HG03460 (cell line): ENCODE measurements at regions not wholly inside any gene's neighbourhood (a gene's known extent, or its start where the extent isn't known, plus 50 kb on each side); places are given as distances from the start of the nearest gene placed in this dataset.
"Not testable (repeated sequence)": the region's sequence is repeated elsewhere in the genome, so short reads cannot be mapped to it uniquely, and the experiment has no call there.

Experiments
- ATAC-seq: cut with Tn5 transposase; IDR thresholded peaks from one replicate; pipeline ENCODE4 v1.9.1; 2021; ENCODE audit not compliant: unreplicated experiment

DNA sequence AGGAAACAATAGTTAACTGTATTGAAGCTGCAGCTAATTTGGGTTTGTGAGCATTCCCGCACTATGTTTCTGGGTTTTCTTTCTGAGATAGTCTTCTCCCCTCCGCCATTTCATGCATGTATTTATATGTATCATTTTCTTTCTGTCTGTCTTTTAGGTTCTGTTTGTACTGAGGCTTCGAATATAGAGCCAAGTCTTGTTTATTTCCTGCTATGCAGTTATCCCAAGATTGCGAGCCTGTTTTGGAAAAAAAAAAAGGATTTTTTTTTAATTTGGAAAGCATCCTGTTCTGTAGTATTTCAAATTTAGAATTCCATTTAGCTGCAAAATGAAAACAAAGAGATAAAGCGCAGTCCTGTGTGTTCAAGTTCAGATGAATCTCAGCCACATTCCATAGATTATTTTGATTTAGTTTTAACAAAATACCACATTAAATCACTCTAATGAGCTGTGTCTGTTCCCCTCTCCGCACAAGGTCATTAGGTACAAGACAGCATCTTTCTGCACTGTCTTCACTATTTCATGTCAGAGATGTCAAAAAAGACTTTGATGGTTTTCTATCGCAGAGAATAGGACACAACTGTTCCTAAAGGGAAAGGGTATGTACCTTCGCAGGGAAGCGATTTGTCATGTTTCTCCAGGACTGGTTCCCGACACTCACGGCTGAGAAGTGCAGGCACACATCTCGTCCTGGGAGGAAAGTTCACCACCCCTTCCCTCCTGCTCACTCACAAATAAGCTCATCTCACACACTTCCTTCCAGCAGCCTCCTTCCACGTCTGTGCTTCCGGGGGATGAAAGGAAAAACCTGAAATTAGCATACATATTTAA lies 443.4 kb downstream of the ZNF516 start:
- no peak for ATAC-seq

DNA sequence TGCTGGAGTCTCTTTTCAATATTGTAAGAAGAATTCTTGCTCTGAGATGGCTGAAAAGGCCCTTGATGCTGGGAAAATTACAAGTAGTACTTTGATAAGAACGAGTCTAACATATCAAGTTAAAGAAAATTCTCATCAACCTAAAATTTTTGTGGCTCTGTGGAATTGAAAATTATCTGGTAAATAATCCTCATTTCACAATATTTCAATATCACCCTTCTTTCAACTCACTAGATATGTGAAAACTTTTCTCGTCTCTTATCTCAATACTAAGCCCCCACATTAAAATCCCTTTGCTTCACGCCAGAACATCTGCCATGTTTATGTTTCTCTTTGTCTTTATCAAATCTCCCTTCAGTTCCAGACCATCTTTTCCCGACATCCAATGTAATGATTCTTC lies 448.8 kb downstream of the ZNF516 start:
- ATAC-seq: no peak

DNA sequence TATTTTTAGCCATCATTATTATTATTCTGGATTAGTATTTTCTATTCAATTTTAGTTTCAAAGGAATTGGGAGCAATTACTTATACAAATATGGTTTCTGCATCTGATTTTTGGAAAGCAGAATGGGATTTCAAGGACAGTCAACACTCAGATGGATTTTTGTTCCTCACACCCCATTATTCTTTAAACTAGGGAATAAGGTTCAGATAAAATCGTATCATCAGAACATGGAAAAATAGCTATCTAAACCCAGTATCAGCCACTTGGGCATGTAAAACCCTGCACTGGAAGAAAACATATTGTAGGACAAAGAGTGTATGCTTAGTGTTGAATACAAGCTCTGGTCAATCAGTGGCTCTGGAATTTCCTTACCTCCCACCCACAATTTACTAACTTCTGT lies 452.5 kb downstream of the ZNF516 start:
- ATAC-seq: no peak

DNA sequence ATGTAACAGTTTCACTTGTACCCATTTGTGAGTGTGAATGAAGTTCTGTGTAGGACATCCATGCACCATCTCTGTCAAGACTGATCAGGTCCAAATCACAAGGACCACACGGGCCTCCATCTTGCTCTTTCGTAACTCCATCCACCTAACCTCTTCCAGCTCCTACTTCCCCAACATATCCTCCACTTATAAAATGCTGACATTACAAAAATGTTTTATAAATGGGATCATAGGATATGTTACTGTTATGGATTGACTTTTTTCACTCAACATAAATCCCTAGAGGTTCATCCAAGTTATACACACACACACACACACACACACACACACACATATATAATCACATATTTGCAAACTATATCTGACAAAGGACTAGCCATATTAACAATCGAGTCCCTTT lies 476.8 kb downstream of the ZNF516 start:
- ATAC-seq: no peak

DNA sequence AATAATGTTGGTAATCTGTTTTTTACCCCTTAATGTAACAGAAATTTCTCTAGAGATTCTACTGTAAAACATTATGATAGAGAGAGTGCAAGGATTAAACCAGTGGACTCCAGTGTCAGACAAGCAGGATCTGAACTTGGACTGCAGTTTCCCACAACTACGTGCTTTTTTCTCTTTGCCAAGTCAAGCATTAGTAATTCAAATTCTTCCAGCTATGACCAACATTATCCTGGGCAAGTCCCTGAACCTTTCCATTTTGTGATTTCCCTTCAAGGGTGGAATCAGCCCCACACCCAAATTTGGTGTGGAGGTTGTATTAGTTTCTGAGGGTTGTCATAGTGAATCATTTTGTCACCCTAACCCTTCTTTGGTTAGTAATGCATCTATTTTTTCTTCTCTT lies 482.0 kb downstream of the ZNF516 start:
- ATAC-seq: no peak

DNA sequence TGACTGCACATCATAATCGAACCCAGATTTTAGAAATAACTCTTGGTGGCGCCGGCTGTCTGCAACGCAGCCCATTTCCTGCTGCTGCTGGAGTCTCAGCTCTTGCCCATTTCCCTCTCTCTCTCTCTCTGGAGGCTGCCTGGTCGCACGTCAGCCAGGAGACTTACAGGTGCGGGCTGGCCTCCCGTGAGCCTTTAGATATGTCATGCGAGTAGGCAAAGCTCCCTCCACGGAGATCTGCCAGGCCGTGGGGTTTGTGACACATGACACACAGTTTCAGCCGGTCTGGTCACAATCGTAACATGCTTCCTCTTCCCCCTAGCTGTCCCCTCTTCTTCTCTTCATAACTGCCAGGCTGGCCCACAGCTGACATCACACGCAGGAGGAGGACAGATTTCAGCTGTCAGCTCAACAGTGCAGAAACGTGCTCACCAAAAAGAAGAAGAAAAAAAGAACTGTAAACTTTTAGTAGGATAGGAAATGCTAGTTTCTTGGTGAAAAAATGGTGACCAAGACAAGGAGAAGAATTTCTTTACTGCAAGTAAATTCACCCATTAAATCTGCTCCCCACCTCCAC lies 489.3 kb downstream of the ZNF516 start:
- no peak for ATAC-seq

DNA sequence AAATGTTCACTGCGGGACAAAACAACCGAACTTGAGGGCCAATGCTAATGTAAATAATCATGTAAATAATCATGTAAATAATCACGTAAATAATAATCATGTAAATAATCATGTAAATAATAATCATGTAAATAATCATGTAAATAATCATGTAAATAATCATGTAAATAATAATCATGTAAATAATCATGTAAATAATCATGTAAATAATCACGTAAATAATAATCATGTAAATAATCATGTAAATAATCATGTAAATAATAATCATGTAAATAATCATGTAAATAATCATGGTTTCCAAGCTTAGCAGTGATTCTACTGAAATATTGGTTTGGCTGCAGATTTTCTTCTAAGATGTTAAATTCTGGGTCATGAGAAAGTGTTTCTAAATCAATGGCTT lies 507.1 kb downstream of the ZNF516 start:
- not testable (repeated sequence) for ATAC-seq

DNA sequence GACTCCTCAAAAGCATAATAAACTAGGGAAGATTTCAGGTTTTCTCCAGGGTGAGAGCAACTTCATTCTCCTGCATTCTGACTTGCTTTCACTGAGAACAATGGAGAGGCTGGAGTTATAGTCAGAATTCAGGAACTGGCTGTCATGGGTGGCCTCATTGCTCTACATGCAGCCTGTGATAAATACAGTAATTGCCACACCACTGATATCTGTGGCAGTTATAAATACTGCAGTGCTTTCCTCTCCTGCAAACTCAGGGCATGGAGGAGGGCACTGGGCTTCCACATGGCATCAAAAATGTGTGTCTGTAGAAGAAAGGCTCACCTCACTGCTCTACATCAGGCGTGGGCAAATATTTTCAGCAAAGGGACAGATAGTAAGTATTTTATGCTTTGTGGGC lies 510.2 kb downstream of the ZNF516 start:
- no peak for ATAC-seq

DNA sequence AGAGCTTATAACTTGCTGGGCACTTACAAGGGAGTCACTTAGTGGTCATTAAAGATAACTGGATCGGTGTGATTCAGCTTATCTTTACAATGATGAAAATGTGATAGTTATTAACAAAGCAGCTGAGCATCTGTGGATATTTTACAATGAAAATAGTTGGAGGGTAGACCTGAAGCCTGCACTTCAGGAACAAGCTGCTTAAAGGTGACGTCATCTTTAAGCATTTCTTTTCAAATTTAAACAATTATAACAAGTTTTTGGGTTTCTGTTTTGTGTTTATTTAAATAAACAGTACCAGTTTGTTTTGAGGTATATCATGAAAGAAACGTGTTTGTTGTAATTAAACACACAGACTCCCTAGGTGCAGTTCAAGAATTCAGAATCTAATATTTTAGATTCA lies 513.9 kb downstream of the ZNF516 start:
- ATAC-seq: no peak

DNA sequence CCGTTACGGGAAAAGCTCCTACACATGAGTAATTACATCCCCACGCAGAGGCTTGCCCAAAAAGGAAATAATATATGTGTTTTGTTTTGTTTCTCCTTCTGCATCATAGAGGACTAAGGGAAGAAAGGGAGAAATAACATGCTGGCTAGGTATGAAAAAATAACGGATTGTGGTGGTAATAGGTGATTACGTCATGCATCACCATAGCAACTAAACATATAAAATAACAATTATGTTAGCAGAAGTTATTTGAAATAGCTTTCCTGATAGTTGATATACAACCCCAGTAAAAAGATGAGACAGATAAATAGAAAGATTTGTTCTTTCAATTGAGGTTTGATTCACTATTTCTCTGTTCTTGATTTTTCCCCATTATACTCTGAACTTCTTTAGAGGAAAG lies 518.0 kb downstream of the ZNF516 start:
- no peak for ATAC-seq

DNA sequence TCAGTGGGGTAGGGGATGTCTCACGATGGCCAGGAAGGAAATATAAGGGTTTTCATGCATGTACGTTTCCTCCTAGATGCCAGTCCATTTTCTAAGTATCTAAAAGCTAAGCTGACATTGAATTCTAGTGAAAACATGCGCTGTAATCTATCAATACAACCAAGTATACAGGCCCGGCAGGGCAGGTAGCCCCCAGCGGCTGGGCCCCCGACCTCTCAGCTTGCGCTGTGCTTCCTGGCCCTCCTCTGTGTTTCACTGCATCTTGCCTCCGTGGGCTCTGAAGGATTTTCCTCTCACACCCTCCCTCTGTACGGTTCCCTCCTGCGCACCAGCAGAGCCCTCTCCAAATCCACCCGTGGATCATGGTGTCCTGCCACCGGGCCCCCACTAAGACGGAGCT lies 524.8 kb downstream of the ZNF516 start:
- no peak for ATAC-seq

DNA sequence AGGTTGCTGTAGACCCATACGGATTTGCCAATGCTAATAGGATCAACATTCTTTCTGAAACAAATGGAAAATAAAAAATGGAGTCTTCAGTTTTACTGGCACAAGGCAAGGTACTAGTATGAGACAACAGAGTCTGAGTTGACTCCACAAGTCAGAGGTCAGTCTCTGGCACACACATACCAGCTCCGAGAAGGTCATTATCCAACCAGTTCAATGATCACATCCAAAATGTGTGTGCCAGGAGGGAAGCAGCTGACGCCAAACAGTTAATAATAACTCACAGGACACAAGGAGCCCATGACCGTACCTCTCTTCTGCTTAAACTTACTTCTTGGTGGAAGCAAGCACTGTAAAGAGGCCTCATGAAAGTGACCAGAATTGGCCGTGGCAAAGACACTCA lies 528.6 kb downstream of the ZNF516 start:
- ATAC-seq: no peak

DNA sequence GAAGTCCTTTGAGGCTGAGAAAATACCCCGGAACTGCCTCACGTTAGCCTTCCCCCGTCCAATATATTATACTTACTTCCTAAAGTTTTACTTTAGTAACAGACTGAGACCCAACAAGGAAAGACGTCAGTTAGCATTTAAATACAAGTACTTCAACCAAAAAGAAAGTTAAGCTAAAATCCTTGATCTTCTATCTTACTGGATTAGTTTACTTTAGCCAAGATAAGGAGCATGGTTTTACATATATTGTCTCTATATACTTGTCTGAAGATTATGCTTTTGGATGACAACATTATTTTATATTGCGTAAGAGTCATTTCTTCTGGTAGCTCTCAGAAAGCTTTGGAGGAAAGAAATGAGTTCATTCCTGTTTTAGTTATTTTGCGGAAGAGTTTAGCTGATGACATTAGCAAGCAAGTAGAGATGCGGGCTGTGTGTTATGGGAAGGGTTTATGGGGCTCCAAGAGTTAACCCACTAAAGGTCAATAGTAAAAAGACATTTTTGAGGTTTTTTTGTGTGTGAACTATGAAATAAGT lies 532.9 kb downstream of the ZNF516 start:
- ATAC-seq: no peak

DNA sequence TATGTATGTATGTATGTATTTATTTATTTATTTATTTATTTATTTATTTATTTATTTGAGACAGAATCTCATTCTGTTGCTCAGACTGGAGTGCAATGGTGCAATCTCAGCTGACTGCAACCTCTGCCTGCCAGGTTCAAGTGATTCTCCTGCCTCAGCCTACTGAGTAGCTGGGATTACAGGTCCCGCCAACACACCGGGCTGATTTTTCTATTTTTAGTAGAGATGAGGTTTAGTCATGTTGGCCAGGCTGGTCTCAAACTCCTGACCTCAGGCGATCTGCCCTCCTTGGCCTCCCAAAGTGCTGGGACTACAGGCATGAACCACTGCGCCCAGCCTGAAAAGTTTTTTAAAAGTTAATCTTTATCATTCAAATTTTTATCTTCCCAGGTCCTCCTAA lies 532.9 kb upstream of the SMIM21 start:
- ATAC-seq: not testable (repeated sequence)

DNA sequence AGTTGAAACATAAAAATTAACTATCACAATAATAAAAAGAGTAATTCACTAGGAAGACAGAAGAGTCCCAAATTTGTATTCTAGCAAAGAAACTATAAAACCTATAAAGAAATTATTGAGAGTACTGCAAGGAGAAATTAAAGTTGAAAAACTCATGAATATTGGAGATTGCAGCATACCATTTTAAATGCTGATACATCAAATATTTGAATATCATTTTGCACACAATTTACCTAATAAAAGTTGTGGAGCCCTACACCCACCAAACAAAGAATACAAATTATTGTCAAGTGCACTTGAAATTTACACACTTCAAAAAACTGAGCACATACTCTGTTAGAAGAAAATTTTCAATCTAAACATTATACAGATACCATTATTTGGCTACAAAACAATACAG lies 531.6 kb upstream of the SMIM21 start:
- no peak for ATAC-seq

DNA sequence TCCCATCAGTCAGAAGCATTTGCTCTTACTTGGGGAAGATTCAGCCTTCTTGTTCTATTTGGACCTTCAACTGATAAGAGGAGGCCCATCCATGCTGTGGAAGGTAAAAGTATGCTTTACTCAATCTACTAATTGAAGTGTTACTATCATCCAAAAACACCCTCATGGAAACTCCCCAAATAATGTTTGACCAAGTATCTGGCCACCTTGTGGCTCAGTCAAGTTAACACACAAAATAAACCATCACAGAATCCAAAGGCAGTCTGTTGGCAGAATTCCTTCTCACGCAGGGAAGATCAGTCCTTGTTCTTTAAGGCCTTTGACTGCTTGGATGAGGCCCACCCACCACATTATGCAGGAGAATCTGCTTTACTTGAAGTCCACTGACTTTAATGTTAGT lies 531.2 kb upstream of the SMIM21 start:
- ATAC-seq: no peak

DNA sequence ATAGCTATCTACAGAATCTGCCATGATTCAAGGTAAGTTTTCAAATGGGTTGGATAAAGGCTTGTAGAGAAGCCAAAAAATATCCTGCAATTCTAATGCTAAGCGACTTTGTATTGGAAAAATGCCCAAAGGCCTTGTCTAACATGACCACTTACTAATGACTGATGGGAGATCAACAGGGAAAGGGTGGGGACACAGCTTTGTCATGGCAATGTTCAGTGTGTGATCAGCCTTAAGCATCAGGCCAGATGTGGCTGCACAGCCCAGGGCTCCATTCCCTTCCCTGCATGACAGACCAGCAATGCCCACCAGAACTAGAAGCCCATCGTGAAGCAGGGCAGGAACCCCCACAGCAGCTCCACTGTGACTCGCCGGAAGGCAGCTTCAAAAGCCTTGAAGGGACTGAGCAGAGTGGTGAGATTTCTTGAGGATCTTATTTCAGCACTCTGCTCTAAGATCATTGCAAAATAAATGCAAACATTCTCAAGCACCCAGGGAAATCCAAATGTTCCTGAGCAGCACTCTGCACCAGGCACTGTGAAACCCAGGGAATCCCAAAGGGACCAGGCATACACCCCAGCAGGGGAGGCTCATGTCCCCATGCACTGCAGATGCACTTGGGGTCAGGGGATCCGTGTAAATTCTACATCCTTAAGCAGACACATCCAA lies 517.9 kb upstream of the SMIM21 start:
- ATAC-seq: no peak

DNA sequence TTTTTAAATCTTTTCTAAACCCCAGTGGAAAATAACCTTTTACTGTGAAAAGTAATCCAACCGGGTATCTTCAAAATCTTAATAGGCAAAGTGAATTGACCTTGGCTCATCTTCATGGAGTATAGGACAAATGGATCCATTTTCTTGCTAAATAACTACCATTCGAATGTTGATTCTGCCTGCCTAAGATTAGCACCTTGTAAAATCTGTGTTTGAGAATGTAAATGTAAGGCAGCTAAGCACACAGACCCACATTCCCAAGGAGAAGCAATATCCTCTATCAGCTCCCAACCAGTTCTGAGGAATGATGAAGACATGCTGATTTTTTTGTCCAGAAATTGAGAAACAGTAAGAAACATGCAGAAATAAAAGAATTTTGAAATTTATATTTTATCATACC lies 509.8 kb upstream of the SMIM21 start:
- no peak for ATAC-seq

DNA sequence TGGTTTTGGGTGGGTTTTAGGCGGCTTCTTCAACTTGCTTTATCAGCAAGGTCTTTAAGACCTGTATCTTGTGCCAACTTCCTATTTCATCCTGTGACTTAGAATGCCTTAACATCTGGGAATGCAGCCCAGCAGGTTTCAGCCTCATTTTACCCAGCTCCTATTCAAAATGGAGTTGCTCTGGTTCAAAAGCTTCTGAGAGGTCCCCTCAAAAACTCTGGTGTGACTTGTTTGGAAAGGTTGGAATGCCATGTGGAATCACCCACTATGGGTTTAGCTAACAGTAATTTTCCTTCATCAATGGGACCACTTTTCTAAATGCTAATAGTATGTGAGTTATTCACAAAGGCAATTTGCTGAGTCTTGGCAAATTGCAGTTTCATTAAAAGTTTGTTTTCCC lies 509.4 kb upstream of the SMIM21 start:
- no peak for ATAC-seq

DNA sequence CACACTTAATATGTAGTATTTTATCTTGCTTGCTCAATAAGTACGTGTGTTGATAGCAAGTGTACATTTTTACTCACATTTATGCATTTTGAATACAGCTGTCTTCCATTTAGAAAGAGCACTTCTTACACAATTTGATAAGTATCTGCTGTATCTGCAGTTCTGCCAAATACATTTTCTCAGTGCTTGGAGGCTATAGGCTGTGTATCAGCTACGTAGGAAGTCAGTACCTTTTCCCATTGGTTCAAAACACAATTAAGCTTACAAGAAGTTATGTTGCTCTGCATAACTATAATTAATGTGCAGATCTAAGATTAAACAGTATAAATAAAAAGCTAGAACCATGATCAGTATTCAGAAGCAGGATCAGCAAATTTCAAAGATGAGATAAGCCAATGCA lies 503.6 kb upstream of the SMIM21 start:
- ATAC-seq: no peak

DNA sequence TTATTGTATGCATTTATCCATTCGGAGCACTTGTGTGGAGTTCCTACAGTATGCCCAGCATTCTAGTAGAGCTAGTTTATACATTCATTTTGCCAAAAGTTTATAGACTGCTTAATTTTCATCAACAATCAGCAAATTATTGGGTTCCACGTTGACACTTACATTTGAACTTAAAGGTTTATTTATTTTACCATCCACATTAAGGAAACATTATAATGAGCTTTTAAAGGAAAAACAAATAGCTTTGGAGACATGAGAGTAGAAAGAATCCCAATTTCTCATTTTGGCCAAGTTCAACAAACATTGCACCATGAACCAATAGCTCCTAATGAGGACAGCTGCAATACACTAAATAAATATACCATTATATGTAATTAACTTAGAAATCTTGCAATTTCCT lies 501.2 kb upstream of the SMIM21 start:
- no peak for ATAC-seq

DNA sequence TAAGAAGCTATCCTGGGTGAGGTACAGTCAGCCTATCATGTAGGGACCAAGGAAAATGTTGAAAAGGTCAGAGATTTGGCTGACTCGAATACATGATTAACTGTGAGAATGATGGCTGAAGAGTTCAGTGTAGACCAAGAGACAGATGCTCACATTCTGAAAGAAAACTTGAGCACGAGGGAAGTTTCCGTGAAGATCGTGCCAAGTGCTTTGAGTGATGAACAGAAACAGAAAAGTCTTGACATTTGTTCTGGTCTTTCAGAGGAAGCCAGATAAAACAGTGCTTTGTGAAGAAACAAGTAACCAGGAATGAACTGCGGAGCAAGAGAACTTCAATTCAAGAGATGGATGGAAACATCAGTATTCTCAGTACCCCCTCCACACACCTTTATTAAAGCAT lies 500.3 kb upstream of the SMIM21 start:
- no peak for ATAC-seq
